ENCODE measurements at regions not wholly inside any gene's neighbourhood (a gene's known extent, or its start where the extent isn't known, plus 50 kb on each side); places are given as distances from the start of the nearest gene placed in this dataset.

GRCh38 chr10:42979181-42979580 is 97.7 kb upstream of the RET start:
- Histone ChIP-seq H3K4me3 (no peak overlapping the region), H3K27me3 (no peaks in the 10 kb centered on the region), H3K4me1 (peaks cover 4% of the 10 kb centered on the region), H3K27ac (no peak overlapping the region), H3K9me3 (no peaks in the 10 kb centered on the region), H3K36me3 (no peaks in the 10 kb centered on the region)
- DNase-seq (ENCODE audit: low spot score in 2 of 2): peak in 1 of 2 donors; percentile 76
- WGBS: 30% methylated on average over 2 of the region's 2 CpGs
- TF ChIP-seq CTCF (IDR thresholded peaks at IDR 0.05) (no peak), POLR2A (IDR thresholded peaks at IDR 0.05) (no peak), EP300 (IDR thresholded peaks at IDR 0.05) (no peak), POLR2AphosphoS5 (IDR thresholded peaks at IDR 0.05) (no peak)

DNA sequence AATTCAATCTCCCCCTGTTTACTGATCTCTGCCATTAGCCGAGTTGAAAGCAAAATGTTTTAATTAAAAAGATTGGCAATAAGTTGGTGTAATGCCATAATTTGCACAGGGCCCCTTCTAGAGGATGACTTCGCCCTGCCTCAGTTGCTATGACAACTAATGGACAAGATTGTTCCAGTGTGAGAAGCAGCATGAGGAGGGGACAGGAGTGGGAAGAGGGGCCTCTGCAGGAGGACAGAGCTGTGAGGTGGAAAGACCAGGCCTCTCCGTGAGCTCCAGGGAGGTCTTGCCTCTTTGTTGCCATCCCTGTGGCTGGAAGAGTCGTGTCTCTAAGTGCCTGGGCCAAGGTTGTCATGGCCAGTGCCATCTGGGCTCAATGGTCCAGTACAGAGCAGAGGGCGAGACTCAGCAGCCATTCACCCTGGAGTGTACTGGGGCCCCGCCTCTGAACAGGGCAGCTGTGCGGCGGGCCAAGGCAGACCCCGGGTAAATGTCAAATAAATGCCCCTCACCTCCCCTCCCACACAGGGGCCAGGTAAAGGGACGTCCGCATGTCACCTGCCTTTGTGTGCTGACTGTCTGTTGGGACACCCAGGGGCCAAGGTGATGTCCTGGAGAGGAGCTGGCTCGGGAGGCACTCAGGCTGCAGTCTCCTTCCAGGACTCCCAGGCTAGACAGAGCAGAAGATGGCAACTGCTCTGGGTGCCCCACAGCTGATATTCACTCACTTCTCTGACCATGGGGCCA is 97.0 kb upstream of the RET start:
- H3K27me3 ChIP-seq: no peaks in the 10 kb centered on the region
- TF ChIP-seq CTCF (IDR thresholded peaks at IDR 0.05) (no peak), POLR2A (IDR thresholded peaks at IDR 0.05) (no peak), POLR2AphosphoS5 (IDR thresholded peaks at IDR 0.05) (no peak), EP300 (IDR thresholded peaks at IDR 0.05) (no peak)
- 53% methylated on average over 4 of the region's 12 CpGs for WGBS
- H3K9me3 ChIP-seq: no peaks in the 10 kb centered on the region
- H3K4me1 ChIP-seq: peaks cover 4% of the 10 kb centered on the region
- peak in 1 of 2 donors; percentile 48 for DNase-seq (ENCODE audit: low spot score in 2 of 2)
- no peaks in the 10 kb centered on the region for H3K36me3 ChIP-seq
- no peak overlapping the region for H3K27ac ChIP-seq
- no peak overlapping the region for H3K4me3 ChIP-seq

DNA sequence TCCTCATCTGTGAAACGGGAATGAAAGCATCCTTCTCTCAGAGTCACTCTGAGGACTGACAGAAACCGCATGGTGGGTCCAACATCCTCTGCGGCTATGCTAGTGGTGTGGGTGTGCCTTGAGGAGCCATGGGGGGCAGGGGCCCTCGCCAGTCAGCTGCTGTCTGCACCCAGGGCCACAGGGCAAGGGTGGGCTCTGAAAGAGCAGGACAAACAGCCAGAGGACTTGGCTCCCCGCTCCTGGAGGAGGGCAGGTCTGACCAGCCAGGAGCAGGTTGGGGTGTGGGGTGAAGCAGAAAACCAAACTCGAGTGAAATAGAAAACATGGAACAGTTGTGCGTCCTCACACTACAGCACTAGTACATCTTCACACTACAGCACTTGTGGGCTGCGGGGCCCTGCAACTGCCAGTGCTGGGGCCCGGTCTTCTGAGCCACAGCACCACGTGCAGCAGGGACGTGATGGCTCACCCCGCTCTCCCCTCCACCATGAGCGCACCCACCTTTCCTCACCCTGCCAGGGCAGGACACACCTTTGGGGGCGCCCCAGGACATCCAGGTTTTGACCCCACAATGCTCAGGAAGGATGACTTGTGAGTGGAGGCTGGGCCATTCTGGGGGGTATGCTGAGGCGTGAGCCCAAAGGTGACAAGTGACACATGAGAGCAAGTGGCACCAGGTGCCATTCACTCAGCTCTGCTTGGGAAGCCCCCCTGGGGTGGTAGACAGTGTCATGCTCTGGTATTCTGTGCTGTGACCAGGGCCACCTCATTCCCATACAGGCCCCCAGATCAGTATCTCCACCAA is 96.1 kb upstream of the RET start:
- DNase-seq (ENCODE audit: low spot score in 2 of 2): peak in 1 of 2 donors; percentile 59
- H3K4me1 ChIP-seq: peaks cover 4% of the 10 kb centered on the region
- TF ChIP-seq POLR2AphosphoS5 (IDR thresholded peaks at IDR 0.05): no peak
- no peak for TF ChIP-seq CTCF (IDR thresholded peaks at IDR 0.05)
- no peak for TF ChIP-seq EP300 (IDR thresholded peaks at IDR 0.05)
- no peak for TF ChIP-seq POLR2A (IDR thresholded peaks at IDR 0.05)
- H3K27ac ChIP-seq: no peak overlapping the region
- no peaks in the 10 kb centered on the region for H3K9me3 ChIP-seq
- WGBS: 86% methylated on average over 11 of the region's 15 CpGs
- H3K27me3 ChIP-seq: no peaks in the 10 kb centered on the region
- no peak overlapping the region for H3K4me3 ChIP-seq
- no peaks in the 10 kb centered on the region for H3K36me3 ChIP-seq

- Histone ChIP-seq H3K4me3 (no peak overlapping the region), H3K36me3 (no peaks in the 10 kb centered on the region), H3K4me1 (peaks cover 4% of the 10 kb centered on the region), H3K9me3 (no peaks in the 10 kb centered on the region), H3K27ac (no peak overlapping the region), H3K27me3 (no peaks in the 10 kb centered on the region)
- TF ChIP-seq EP300 (IDR thresholded peaks at IDR 0.05): no peak
- no peak for TF ChIP-seq POLR2AphosphoS5 (IDR thresholded peaks at IDR 0.05)
- TF ChIP-seq POLR2A (IDR thresholded peaks at IDR 0.05): no peak
- 61% methylated on average over 13 of the region's 26 CpGs for WGBS
- peak; percentile 54 to 75 for DNase-seq (ENCODE audit: low spot score in 2 of 2)
Observed at GRCh38 chr10:42981358-42982236, 95.3 kb upstream of the RET start.

DNA sequence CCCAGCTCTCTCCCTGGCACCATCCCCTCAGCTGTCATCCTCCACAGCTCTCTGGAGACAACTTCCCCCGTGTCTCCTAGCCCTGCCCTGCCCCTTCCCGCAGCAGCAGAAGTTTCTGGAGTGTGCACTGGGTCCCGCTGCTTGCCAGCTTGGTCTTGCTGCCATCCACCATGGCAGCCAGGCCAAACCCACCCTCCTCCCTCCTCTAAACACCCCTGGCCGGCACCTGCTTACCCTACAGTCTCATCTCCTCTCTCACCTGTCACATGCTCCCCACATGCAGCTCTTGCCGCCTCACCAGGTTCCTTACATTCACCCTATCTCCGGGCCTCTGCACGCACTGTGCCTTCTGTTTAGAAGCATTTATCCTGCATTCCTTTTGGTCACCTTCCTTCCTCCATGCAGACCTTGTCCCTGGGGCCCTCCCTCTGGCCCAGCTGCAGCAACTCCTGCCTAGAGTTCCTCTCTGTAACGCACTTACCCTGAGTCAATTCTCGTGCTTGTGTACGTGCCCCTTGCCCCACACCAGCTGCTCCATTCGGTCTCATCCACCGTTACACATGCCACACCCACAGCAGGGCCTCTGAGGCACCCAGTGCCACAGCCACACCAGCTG is 93.9 kb upstream of the RET start:
- H3K27me3 ChIP-seq: no peaks in the 10 kb centered on the region
- 82% methylated on average over 12 of the region's 12 CpGs for WGBS
- TF ChIP-seq POLR2AphosphoS5 (IDR thresholded peaks at IDR 0.05) (no peak), CTCF (IDR thresholded peaks at IDR 0.05) (no peak), POLR2A (IDR thresholded peaks at IDR 0.05) (no peak), EP300 (IDR thresholded peaks at IDR 0.05) (no peak)
- H3K9me3 ChIP-seq: no peaks in the 10 kb centered on the region
- peaks cover 4% of the 10 kb centered on the region for H3K4me1 ChIP-seq
- no peak overlapping the region for H3K4me3 ChIP-seq
- H3K36me3 ChIP-seq: no peaks in the 10 kb centered on the region
- H3K27ac ChIP-seq: no peak overlapping the region
- DNase-seq (ENCODE audit: low spot score in 2 of 2): peak in 1 of 2 donors; percentile 65

All from suprapubic skin (tissue), 4 donors.